GM12864 (cell line): ENCODE measurements at regions not wholly inside any gene's neighbourhood (a gene's known extent, or its start where the extent isn't known, plus 50 kb on each side); places are given as distances from the start of the nearest gene placed in this dataset.
A peak's percentile ranks its signal among the peaks of the same experiment; 100 is the strongest.
"Not testable (repeated sequence)": the region's sequence is repeated elsewhere in the genome, so short reads cannot be mapped to it uniquely, and the experiment has no call there.

Source experiments
- DNase-seq: peaks from one replicate; pipeline ENCODE4 v3.0.0-alpha.2; 2011; ENCODE audit warnings: low read depth
- H3K4me3 ChIP-seq: 2 replicates; pipeline ENCODE4 v1.5.1; 2011; ENCODE audit warnings: mild to moderate bottlenecking, low read depth, low read length, control low read depth
- TF ChIP-seq, protein P1 (sequence below): IDR thresholded peaks from 2 replicates; pipeline ENCODE4 v1.5.1; 2011; ENCODE audit warnings: low read depth, mild to moderate bottlenecking, moderate library complexity, low read length, control low read depth, inconsistent platforms; ENCODE audit errors: missing control alignments

DNA sequence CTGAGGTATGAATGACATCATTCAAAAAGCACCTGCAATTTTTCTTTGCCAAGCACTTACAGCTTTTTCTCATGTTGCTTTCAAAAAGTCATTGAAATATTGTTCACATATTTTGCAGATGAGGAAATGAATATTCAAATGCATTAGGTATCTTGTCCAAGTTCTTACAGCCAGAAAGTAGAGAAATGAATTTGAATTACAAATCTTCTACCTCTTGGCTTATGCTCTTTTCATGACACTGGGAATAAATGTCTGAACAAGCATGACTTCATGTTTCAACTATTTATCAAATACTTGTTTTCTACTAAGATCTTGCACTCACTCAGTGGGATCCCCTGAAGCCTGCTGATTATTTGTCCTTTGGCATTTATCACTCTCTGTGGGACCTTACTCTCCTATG lies 267.2 kb upstream of the BTG1 start:
- H3K4me3 ChIP-seq: no peak overlapping the region
- TF ChIP-seq, protein P1, sequence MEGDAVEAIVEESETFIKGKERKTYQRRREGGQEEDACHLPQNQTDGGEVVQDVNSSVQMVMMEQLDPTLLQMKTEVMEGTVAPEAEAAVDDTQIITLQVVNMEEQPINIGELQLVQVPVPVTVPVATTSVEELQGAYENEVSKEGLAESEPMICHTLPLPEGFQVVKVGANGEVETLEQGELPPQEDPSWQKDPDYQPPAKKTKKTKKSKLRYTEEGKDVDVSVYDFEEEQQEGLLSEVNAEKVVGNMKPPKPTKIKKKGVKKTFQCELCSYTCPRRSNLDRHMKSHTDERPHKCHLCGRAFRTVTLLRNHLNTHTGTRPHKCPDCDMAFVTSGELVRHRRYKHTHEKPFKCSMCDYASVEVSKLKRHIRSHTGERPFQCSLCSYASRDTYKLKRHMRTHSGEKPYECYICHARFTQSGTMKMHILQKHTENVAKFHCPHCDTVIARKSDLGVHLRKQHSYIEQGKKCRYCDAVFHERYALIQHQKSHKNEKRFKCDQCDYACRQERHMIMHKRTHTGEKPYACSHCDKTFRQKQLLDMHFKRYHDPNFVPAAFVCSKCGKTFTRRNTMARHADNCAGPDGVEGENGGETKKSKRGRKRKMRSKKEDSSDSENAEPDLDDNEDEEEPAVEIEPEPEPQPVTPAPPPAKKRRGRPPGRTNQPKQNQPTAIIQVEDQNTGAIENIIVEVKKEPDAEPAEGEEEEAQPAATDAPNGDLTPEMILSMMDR: no peak
- no peak for DNase-seq

DNA sequence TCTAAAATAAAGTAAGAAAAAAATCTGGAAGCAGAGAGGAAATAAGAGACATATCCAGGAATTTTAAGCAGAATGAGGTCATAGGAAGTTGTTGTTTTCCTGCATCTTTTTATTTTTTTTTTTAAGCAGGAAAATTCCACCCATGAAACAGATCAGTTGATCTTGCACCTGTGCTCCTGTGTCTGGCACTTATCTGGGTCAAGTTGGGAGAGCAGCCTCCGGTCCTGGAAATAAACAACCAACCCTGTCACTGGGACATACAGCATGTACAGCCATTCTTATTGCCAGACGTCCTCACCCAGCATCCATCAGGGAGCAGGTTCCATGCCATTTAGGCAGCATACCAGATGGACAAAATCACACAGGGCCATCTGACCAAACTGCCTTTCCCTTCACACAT lies 266.0 kb upstream of the BTG1 start:
- TF ChIP-seq, protein P1: no peak

DNA sequence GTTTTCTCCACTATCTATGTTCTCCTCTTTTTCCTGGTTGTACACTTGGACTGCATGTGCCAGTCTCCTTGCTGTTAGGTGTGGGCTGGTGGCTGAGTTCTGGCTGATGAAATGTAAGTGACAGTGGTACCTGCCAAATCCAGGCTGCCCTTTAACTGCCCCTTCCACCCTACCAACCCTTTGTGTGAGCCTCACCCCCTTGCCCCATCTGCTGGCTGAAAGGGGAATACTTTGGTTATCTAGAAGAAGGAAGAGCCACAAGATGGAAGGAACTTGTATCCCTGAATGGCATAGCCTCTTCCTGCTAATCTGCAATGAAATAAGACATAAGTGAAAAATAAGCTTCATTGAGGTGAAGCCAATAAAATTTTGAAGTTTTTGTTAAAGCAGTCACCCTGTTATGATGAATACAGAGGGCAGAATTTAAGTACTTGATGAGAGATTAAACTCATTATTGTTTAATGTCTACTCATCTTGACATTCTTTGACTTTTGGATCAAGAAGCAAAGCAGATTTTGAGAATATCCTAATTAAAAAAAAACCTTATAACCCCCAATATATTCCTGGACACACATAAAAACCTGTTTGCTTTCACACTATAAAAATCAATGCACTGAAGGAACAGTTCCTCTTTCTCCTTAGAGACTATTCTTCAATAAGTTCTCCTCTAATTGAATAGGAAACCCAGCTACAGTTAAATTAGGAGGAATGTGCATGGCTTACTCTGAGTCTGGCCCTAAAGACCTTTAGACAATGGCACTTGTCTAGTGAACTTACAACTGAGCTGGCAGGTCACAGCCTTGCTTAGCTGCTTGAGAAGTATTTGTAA lies 262.6 kb upstream of the BTG1 start:
- no peak for DNase-seq
- H3K4me3 ChIP-seq: no peak overlapping the region
- TF ChIP-seq, protein P1: peak; percentile 73

More for the DNA sequence above, 266.0 kb upstream of the BTG1 start:
- no peak for DNase-seq
- no peak overlapping the region for H3K4me3 ChIP-seq

DNA sequence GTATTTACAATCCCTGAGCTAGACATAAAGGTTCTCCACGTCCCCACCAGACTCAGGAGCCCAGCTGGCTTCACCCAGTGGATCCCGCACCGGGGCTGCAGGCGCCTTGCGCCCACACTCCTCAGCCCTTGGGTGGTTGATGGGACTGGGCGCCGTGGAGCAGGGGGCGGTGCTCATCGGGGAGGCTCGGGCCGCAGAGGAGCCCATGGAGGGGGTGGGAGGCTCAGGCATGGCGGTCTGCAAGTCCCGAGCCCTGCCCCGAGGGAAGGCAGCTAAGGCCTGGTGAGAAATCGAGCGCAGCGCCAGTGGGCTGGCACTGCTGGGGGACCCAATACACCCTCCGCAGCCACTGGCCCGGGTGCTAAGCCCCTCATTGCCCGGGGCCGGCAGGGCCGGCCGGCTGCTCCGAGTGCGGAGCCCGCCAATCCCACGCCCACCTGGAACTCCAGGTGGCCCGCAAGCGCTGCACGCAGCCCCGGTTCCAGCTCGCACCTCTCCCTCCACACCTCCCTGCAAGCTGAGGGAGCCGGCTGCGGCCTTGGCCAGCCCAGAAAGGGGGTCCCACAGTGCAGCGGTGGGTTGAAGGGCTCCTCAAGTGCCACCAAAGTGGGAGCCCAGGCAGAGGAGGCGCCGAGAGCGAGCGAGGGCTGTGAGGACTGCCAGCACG lies 260.9 kb upstream of the BTG1 start:
- DNase-seq, H3K4me3 ChIP-seq: not testable (repeated sequence)

DNA sequence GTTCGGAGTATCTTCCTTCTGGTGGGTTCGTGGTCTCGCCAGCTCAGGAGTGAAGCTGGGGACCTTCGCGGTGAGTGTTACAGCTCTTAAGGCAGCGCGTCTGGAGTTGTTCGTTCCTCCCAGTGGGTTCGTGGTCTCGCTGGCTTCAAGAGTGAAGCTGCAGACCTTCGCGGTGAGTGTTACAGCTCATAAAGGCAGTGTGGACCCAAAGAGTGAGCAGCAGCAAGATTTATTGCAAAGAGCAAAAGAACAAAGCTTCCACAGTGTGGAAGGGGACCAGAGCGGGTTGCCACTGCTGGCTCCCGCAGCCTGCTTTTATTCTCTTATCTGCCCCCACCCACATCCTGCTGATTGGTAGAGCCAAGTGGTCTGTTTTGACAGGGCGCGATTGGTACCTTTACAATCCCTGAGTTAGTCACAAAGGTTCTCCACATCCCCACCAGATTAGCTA lies 260.2 kb upstream of the BTG1 start:
- DNase-seq, H3K4me3 ChIP-seq: not testable (repeated sequence)

DNA sequence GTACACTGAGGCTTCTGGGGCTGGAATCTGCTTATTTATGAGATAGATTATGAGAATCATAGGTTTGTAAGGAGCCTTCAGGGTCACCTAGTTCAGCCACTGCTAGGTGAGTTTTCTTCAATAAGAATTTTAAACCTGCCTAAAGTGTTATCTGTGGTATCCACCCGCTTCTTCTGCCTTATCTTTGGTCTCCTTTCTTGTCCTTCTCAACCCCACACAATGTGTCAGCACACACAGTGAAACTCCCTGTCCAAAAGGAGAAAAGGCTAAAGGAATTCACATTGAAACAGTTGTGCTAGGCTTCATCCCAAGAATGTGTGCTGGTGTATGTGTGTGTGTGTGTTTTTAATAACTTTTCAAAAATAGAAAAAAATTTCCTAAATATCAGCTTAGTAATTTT lies 259.3 kb upstream of the BTG1 start:
- H3K4me3 ChIP-seq: no peak overlapping the region
- no peak for DNase-seq
- TF ChIP-seq, protein P1: no peak

DNA sequence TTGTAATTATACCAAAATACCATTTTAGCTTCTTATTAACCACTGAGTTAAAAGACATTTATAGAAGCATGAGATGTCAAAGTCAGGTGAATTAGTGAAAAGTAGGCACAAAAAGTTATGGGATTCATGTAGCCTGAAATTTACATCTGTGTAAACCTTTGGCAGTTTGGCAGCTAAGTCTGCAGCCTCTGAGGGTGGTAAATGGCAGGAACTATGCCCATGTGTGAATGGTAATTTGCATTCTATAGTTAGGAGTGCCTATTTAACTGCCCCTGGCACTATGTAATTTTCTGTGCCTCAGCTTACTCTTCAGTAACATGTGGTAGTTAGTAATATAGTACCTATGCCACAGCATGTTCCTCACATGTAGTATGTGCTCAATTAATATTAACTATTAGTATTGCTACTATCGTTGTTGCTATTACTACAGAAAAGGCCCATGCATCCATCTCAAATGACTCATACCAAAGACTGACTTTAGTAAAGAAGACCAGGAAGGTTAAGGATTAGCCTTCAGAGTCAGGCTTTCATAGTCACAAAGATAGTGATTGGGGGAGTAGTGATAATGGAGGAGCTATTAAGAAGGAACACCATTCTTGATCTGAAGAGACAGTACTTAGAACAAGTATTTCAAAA lies 258.7 kb upstream of the BTG1 start:
- DNase-seq: no peak
- TF ChIP-seq, protein P1: no peak
- no peak overlapping the region for H3K4me3 ChIP-seq
